Lower lobe of right lung (tissue), 2 donors: ENCODE measurements at regions not wholly inside any gene's neighbourhood (a gene's known extent, or its start where the extent isn't known, plus 50 kb on each side); places are given as distances from the start of the nearest gene placed in this dataset.

ENCODE experiments used
- ATAC-seq, 2 donors: fragments of 200-7000 bp; cut with Tn5 transposase; one replicate each; pipeline ENCODE4 v1.9.1; 2020 to 2022; ENCODE audit warnings: mild to moderate bottlenecking in 2 of 2, moderate library complexity in 2 of 2
- DNase-seq: peaks from one replicate; pipeline ENCODE4 v3.0.0-alpha.2; 2020
- H3K27ac ChIP-seq: fragments of 200-600 bp; one replicate; pipeline ENCODE4 v1.8.0; 2022
- H3K27me3 ChIP-seq: fragments of 200-600 bp; one replicate; pipeline ENCODE4 v1.8.0; 2022; ENCODE audit warnings: low read depth
- H3K36me3 ChIP-seq: fragments of 200-600 bp; one replicate; pipeline ENCODE4 v1.8.0; 2022; ENCODE audit warnings: mild to moderate bottlenecking
- H3K4me1 ChIP-seq: fragments of 200-600 bp; one replicate; pipeline ENCODE4 v1.8.0; 2022
- H3K4me3 ChIP-seq: fragments of 200-600 bp; one replicate; pipeline ENCODE4 v1.8.0; 2022; ENCODE audit warnings: mild to moderate bottlenecking
- H3K9me3 ChIP-seq: fragments of 200-600 bp; one replicate; pipeline ENCODE4 v1.8.0; 2022
- intact Hi-C: fragments of 100-400 bp; cut with DNase I; formaldehyde crosslinking; loops from one replicate; pipeline ENCODE4 v1.11.0; 2022
- TF ChIP-seq, protein P1 (sequence below): fragments of 200-600 bp; IDR thresholded peaks from one replicate; pipeline ENCODE4 v1.8.0; 2022; ENCODE audit warnings: antibody characterized with exemption, mild to moderate bottlenecking
- donor health status: DM: no; HTN: yes; CAD: no; lungs with severe emphysema.

DNA sequence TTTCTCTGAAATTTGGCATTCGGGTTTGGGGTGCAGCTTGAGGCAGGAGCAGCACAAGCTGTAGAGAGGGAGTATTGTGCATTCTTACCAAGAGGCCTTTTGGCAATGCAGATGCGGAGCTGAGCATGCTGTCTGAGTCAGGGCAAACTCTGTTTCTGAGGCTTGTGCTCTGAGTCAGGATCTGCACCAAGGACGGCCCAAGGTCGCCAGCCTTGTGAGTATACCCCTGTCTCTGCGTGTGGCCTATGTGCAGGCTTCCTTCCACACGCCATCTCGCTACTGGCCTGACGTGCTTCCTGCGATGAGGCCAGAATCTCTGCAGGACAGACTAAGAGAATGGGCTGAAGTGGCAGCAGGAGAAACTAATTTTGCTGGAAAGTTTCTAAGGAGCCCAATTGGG, 83.8 kb upstream of the ROPN1 start:
- TF ChIP-seq, protein P1, sequence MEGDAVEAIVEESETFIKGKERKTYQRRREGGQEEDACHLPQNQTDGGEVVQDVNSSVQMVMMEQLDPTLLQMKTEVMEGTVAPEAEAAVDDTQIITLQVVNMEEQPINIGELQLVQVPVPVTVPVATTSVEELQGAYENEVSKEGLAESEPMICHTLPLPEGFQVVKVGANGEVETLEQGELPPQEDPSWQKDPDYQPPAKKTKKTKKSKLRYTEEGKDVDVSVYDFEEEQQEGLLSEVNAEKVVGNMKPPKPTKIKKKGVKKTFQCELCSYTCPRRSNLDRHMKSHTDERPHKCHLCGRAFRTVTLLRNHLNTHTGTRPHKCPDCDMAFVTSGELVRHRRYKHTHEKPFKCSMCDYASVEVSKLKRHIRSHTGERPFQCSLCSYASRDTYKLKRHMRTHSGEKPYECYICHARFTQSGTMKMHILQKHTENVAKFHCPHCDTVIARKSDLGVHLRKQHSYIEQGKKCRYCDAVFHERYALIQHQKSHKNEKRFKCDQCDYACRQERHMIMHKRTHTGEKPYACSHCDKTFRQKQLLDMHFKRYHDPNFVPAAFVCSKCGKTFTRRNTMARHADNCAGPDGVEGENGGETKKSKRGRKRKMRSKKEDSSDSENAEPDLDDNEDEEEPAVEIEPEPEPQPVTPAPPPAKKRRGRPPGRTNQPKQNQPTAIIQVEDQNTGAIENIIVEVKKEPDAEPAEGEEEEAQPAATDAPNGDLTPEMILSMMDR, result no peak
- DNase-seq (no peak), ATAC-seq (no peak)
- H3K27ac ChIP-seq, result no peak overlapping the region
- no peaks in the 10 kb centered on the region for H3K9me3 ChIP-seq
- H3K27me3 ChIP-seq, result no peaks in the 10 kb centered on the region
- no peaks in the 10 kb centered on the region for H3K36me3 ChIP-seq
- intact Hi-C loops, result no loop called here
- no peak overlapping the region for H3K4me3 ChIP-seq
- H3K4me1 ChIP-seq, result no peaks in the 10 kb centered on the region

DNA sequence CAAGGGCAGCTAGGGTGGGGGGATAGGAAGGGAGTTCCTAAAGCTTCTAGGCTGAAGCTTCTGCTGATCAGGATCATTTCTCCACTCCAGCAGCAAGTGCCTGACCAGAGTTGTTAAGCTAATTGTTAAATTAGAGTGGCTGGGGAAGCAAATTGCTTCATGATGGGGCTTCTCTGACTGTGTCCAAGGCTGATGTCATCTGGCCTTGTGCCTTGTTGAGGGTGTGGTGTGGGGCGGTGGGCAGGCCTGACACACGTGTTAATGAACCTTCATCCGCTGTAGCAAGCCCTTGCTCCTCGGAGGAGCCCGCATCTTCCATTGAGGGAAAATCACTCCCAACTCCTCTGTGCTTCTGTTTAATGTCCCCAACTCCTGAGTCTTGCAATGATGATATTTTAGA, 84.3 kb upstream of the ROPN1 start:
- H3K9me3 ChIP-seq, result no peaks in the 10 kb centered on the region
- TF ChIP-seq, protein P1, result no peak
- no peak for ATAC-seq
- no peak overlapping the region for H3K4me3 ChIP-seq
- H3K27me3 ChIP-seq, result no peaks in the 10 kb centered on the region
- H3K4me1 ChIP-seq, result no peaks in the 10 kb centered on the region
- no peak for DNase-seq
- no peak overlapping the region for H3K27ac ChIP-seq
- H3K36me3 ChIP-seq, result no peaks in the 10 kb centered on the region
- intact Hi-C loops, result no loop called here

DNA sequence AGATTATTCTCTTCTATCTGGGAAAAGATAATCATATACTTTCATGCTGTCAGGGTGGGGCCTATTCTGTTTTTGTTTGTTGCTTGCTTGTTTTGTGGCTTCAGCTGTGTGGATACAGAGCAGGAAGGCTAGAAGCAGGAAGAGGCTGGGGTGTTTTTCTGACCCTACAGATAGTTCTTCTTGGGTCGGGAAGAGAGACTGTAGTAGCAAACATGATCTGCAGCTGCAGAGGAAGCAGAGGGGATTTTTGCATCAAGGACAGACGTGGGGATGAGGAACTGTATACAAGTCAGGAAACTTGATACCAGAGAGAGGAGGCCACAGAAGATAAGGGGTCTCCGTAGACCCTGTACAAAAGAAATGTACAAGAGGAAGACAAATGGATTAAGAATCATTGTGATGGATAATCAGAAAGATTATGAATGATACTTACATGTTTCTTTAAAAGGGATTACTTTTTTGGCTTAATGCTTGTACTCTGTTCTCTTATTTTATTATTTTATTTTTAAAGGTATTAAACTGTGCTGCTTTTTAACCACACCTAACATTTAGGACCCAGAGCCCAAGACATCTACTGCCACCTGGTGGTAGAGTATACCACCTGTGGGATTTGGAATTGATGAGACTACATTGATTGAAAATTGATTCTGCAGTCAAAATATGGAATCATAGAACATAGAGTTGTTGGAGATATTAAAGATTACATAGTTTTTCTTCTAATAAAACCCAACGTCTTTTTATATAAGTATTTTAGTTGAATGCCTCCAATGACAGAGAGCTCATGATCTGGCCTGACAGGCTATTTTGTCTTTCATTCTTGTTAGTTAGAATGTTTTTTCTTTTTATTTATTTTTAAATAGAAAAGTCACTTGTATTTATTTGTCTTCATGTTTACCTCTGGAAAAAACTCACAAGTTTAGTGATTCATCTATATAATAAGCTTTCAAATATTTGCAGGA, 87.3 kb upstream of the ROPN1 start:
- Histone ChIP-seq H3K9me3 (no peaks in the 10 kb centered on the region), H3K4me1 (no peaks in the 10 kb centered on the region), H3K27ac (no peak overlapping the region), H3K4me3 (no peak overlapping the region), H3K27me3 (no peaks in the 10 kb centered on the region), H3K36me3 (no peaks in the 10 kb centered on the region)
- no peak for ATAC-seq
- TF ChIP-seq, protein P1, result peak; percentile 73
- DNase-seq, result no peak
- intact Hi-C loops, result no loop called here

DNA sequence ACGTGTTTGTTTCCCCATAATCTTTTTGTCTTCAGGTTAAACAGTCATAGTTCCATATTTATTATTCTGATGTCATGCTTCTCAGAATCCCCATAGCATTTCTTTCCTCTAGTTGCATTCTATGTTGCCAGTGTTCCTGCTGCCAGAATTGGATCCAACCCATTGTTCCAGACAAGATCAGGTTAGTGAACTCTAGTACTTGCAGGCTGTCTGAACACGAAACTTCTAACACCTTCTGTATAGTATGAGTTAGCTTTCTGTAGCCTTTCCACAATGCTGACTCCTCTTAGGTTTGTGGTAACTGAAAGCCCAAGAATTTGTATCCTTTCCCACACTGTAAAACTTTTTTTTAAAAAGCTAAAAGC, 88.0 kb upstream of the ROPN1 start:
- Histone ChIP-seq H3K27me3 (no peaks in the 10 kb centered on the region), H3K27ac (no peak overlapping the region), H3K36me3 (no peaks in the 10 kb centered on the region), H3K9me3 (no peaks in the 10 kb centered on the region), H3K4me3 (no peak overlapping the region), H3K4me1 (no peaks in the 10 kb centered on the region)
- DNase-seq, result no peak
- intact Hi-C loops, result no loop called here
- no peak for ATAC-seq
- TF ChIP-seq, protein P1, result no peak

DNA sequence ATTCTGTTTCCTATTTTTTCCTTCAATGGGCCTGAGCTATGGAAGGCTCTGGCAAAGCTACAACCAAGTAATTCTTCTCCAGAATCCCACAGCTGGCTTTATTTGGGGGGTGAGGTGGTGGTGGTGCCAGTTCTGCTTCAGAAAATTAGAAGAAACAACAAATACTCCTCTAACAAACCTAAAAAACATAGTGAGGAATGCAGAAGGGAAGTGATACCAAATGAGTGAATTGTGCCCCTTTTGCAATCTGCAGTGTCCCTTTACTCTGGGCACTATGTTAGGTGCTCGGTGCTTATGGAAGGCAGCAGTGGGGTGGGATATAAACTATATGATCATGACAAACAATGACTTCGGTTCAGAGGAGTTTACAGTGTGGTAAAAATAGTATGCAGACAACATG, 90.4 kb upstream of the ROPN1 start:
- no peaks in the 10 kb centered on the region for H3K9me3 ChIP-seq
- intact Hi-C loops, result no loop called here
- H3K27ac ChIP-seq, result no peak overlapping the region
- TF ChIP-seq, protein P1, result no peak
- ATAC-seq (no peak), DNase-seq (no peak)
- no peaks in the 10 kb centered on the region for H3K4me1 ChIP-seq
- no peaks in the 10 kb centered on the region for H3K27me3 ChIP-seq
- no peak overlapping the region for H3K4me3 ChIP-seq
- H3K36me3 ChIP-seq, result no peaks in the 10 kb centered on the region
